GM23248 (cell line): ENCODE measurements at regions not wholly inside any gene's neighbourhood (a gene's known extent, or its start where the extent isn't known, plus 50 kb on each side); places are given as distances from the start of the nearest gene placed in this dataset.
A peak's percentile ranks its signal among the peaks of the same experiment; 100 is the strongest.
"Not testable (repeated sequence)": the region's sequence is repeated elsewhere in the genome, so short reads cannot be mapped to it uniquely, and the experiment has no call there.

Source experiments
- DNase-seq: peaks from one replicate; pipeline ENCODE4 v3.0.0-alpha.2; 2015
- H2AFZ ChIP-seq: fragments of 200-600 bp; sonication (generic); 2 replicates; pipeline ENCODE4 v1.6.1; 2016; ENCODE audit warnings: antibody characterized with exemption
- H3F3A ChIP-seq: fragments of 200-600 bp; sonication (generic); 2 replicates; pipeline ENCODE4 v1.6.1; 2016; ENCODE audit warnings: mild to moderate bottlenecking, antibody characterized with exemption, mixed run types; ENCODE audit not compliant: insufficient read depth
- H3K27ac ChIP-seq: fragments of 200-600 bp; sonication (generic); 2 replicates; pipeline ENCODE4 v1.5.1; 2016; ENCODE audit warnings: mild to moderate bottlenecking
- H3K27me3 ChIP-seq: fragments of 200-600 bp; sonication (generic); replicated peaks from 2 replicates; pipeline ENCODE4 v1.6.1; 2016; ENCODE audit warnings: mild to moderate bottlenecking; ENCODE audit not compliant: insufficient read depth
- H3K36me3 ChIP-seq: fragments of 200-600 bp; sonication (generic); 2 replicates; pipeline ENCODE4 v1.6.1; 2016; ENCODE audit warnings: low read depth, mild to moderate bottlenecking
- H3K4me1 ChIP-seq: fragments of 200-600 bp; sonication (generic); 2 replicates; pipeline ENCODE4 v1.6.1; 2016; ENCODE audit warnings: mild to moderate bottlenecking; ENCODE audit not compliant: insufficient read depth
- H3K4me2 ChIP-seq: fragments of 200-600 bp; sonication (generic); one replicate; pipeline ENCODE4 v1.6.1; 2016; ENCODE audit warnings: mild to moderate bottlenecking; ENCODE audit not compliant: unreplicated experiment
- H3K4me3 ChIP-seq: fragments of 200-600 bp; sonication (generic); 2 replicates; pipeline ENCODE4 v1.5.1; 2016; ENCODE audit warnings: mild to moderate bottlenecking
- H3K79me2 ChIP-seq: fragments of 200-600 bp; sonication (generic); 2 replicates; pipeline ENCODE4 v1.6.1; 2016; ENCODE audit warnings: mild to moderate bottlenecking; ENCODE audit not compliant: insufficient read depth
- H3K9ac ChIP-seq: fragments of 200-600 bp; sonication (generic); 2 replicates; pipeline ENCODE4 v1.6.1; 2016; ENCODE audit warnings: mild to moderate bottlenecking
- H3K9me2 ChIP-seq: fragments of 200-600 bp; sonication (generic); 2 replicates; pipeline ENCODE4 v1.6.1; 2016; ENCODE audit warnings: mixed run types, mild to moderate bottlenecking, moderate library complexity; ENCODE audit not compliant: insufficient read depth
- H3K9me3 ChIP-seq: fragments of 200-600 bp; sonication (generic); one replicate; pipeline ENCODE4 v1.6.1; 2017; ENCODE audit warnings: low read depth
- H4K20me1 ChIP-seq: fragments of 200-600 bp; sonication (generic); 2 replicates; pipeline ENCODE4 v1.6.0; 2016; ENCODE audit not compliant: insufficient read depth
- EZH2 ChIP-seq: fragments of 200-600 bp; sonication (generic); IDR thresholded peaks from 2 replicates; pipeline ENCODE4 v1.6.1; 2018; ENCODE audit warnings: antibody characterized with exemption, mild to moderate bottlenecking; ENCODE audit not compliant: insufficient read depth, poor library complexity, severe bottlenecking
- EZH2phosphoT487 ChIP-seq: fragments of 200-600 bp; sonication (generic); IDR thresholded peaks from 2 replicates; pipeline ENCODE4 v1.6.1; 2018; ENCODE audit warnings: antibody characterized with exemption, moderate library complexity, mild to moderate bottlenecking, low read depth; ENCODE audit not compliant: insufficient read depth
- WGBS, 2 experiments: methylation state at CpG; one replicate each; pipeline ENCODE4 v1.1.6; 2015 to 2017; ENCODE audit warnings: low lambda C conversion rate in 2 of 2, low coverage in 1 of 2; ENCODE audit errors: missing lambda C conversion rate in 2 of 2; 5-methylcytosine and 5-hydroxymethylcytosine counted together
- in situ Hi-C: fragments of 300-500 bp; cut with MboI; formaldehyde crosslinking; loops from 2 replicates; pipeline ENCODE4 v1.15.0; 2020

- H3K36me3 ChIP-seq = no peaks in the 10 kb centered on the region
- no peaks in the 10 kb centered on the region for H4K20me1 ChIP-seq
- no peaks in the 10 kb centered on the region for H3K79me2 ChIP-seq
- no peak for TF ChIP-seq EZH2phosphoT487
- TF ChIP-seq EZH2 = no peak
- 82 to 83% methylated on average over 8 of the region's 8 CpGs for WGBS, 2 experiments
- H3F3A ChIP-seq = no peaks in the 10 kb centered on the region
- no peak overlapping the region for H3K4me2 ChIP-seq
- H3K27ac ChIP-seq = no peak overlapping the region
- 0 out of 2 replicates have a peak, but pooled peaks cover 3% of the 10 kb centered on the region for H3K4me1 ChIP-seq
- H3K9me3 ChIP-seq = no peaks in the 10 kb centered on the region
- H3K9me2 ChIP-seq = no peaks in the 10 kb centered on the region
- no peaks in the 10 kb centered on the region for H3K27me3 ChIP-seq
- H3K9ac ChIP-seq = no peak overlapping the region
- no peak overlapping the region for H3K4me3 ChIP-seq
- in situ Hi-C loops = loop anchor here (25.0 kb wide), 1 partner anchor 89 kb away; no protein-coding TSS in a partner anchor
- H2AFZ ChIP-seq = no peak overlapping the region
- DNase-seq = no peak
These were observed 72.9 kb upstream of the PAX8 start for GRCh38 chr2:113351375-113352355.

GRCh38 chr2:113343800-113344199 is 65.1 kb upstream of the PAX8 start:
- H3K36me3 ChIP-seq, H3K27ac ChIP-seq, H4K20me1 ChIP-seq, H3K79me2 ChIP-seq, H3K9me3 ChIP-seq, H3K9ac ChIP-seq, H2AFZ ChIP-seq, H3K4me2 ChIP-seq, H3K27me3 ChIP-seq, H3K4me3 ChIP-seq, H3K9me2 ChIP-seq, H3F3A ChIP-seq, in situ Hi-C loops: not testable (repeated sequence)
- H3K4me1 ChIP-seq = peaks cover 27% of the 10 kb centered on the region
- DNase-seq = peak; percentile 12
- 53 to 92% methylated on average over 1 of the region's 1 CpG for WGBS, 2 experiments

- Histone ChIP-seq H3K79me2 (no peaks in the 10 kb centered on the region), H3K9me3 (no peaks in the 10 kb centered on the region), H3K4me2 (no peak overlapping the region), H4K20me1 (no peaks in the 10 kb centered on the region), H3K4me3 (no peak overlapping the region), H2AFZ (no peak overlapping the region), H3K4me1 (peaks cover 27% of the 10 kb centered on the region), H3K9me2 (no peaks in the 10 kb centered on the region), H3K36me3 (no peaks in the 10 kb centered on the region), H3K27ac (no peak overlapping the region), H3K9ac (no peak overlapping the region), H3K27me3 (no peaks in the 10 kb centered on the region), H3F3A (no peaks in the 10 kb centered on the region)
- TF ChIP-seq EZH2phosphoT487 (no peak), EZH2 (no peak)
- in situ Hi-C loops = no loop called here
- no peak for DNase-seq
- 71 to 79% methylated on average over 9 of the region's 9 CpGs for WGBS, 2 experiments
These were observed 63.9 kb upstream of the PAX8 start for GRCh38 chr2:113342650-113343049.

GRCh38 chr2:113341870-113342253 is 63.1 kb upstream of the PAX8 start:
- 90 to 95% methylated on average over 3 of the region's 3 CpGs for WGBS, 2 experiments
- H3K4me1 ChIP-seq = peaks cover 27% of the 10 kb centered on the region
- H2AFZ ChIP-seq, H3F3A ChIP-seq, H3K79me2 ChIP-seq, H3K4me3 ChIP-seq, H3K9ac ChIP-seq, DNase-seq, H3K36me3 ChIP-seq, H3K9me2 ChIP-seq, H3K27me3 ChIP-seq, in situ Hi-C loops, H3K4me2 ChIP-seq, H3K9me3 ChIP-seq, H4K20me1 ChIP-seq, H3K27ac ChIP-seq: not testable (repeated sequence)
